Gastroesophageal sphincter (tissue), 3 donors: ENCODE measurements at regions not wholly inside any gene's neighbourhood (a gene's known extent, or its start where the extent isn't known, plus 50 kb on each side); places are given as distances from the start of the nearest gene placed in this dataset.

Source experiments
- CTCF ChIP-seq, 4 experiments: fragments of 200-600 bp in 2 of 4; fragments of 450-650 bp in 2 of 4; sonication (generic) in 1 of 4; IDR thresholded peaks; one replicate each; pipeline ENCODE4 v1.5.1; 2017 to 2019; ENCODE audit warnings: antibody characterized with exemption in 4 of 4, mild to moderate bottlenecking in 2 of 4, moderate library complexity in 2 of 4
- POLR2AphosphoS5 ChIP-seq: sonication (generic); formaldehyde crosslinking; IDR thresholded peaks from one replicate; pipeline ENCODE4 v1.6.1; 2017; ENCODE audit warnings: antibody characterized with exemption

DNA sequence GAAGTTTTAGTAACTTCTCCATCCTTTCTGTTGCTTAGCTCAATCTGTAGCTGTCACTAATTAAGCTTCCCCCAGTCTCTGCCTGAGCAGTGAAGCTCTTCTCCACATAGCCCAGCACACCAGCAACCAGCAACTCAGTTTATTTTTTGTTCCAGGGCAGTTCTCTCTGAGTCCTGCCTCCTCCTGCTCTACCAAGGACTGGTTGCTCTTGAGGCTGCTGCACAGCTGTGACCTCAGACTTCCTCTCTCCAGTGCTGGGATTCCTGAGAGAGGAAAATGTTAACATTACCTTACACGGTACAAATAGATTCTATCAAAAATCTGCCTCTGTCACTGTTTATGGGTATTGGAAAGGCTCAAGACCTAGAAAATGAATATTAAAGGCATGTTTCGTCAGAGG, 294.7 kb downstream of the OXSM start:
- TF ChIP-seq CTCF (IDR thresholded peaks at IDR 0.05) (no peak), POLR2AphosphoS5 (no peak)
